Gastroesophageal sphincter (tissue), 3 donors: ENCODE measurements at regions not wholly inside any gene's neighbourhood (a gene's known extent, or its start where the extent isn't known, plus 50 kb on each side); places are given as distances from the start of the nearest gene placed in this dataset.

Source experiments
- CTCF ChIP-seq, 4 experiments: fragments of 200-600 bp in 2 of 4; fragments of 450-650 bp in 2 of 4; sonication (generic) in 1 of 4; IDR thresholded peaks; one replicate each; pipeline ENCODE4 v1.5.1; 2017 to 2019; ENCODE audit warnings: antibody characterized with exemption in 4 of 4, mild to moderate bottlenecking in 2 of 4, moderate library complexity in 2 of 4
- EP300 ChIP-seq: sonication (generic); formaldehyde crosslinking; IDR thresholded peaks from one replicate; pipeline ENCODE4 v1.6.1; 2017; ENCODE audit warnings: antibody characterized with exemption, mild to moderate bottlenecking
- POLR2AphosphoS5 ChIP-seq: sonication (generic); formaldehyde crosslinking; IDR thresholded peaks from one replicate; pipeline ENCODE4 v1.6.1; 2017; ENCODE audit warnings: antibody characterized with exemption

GRCh38 chr14:76922584-76922983, 96.4 kb downstream of the LRRC74A start:
- no peak for TF ChIP-seq CTCF (IDR thresholded peaks at IDR 0.05)
- no peak for TF ChIP-seq POLR2AphosphoS5
- no peak for TF ChIP-seq EP300
